ENCODE measurements at regions not wholly inside any gene's neighbourhood (a gene's known extent, or its start where the extent isn't known, plus 50 kb on each side); places are given as distances from the start of the nearest gene placed in this dataset.

GRCh38 chr18:75502286-75502685, 74.8 kb upstream of the SMIM21 start:
- DNase-seq (ENCODE audit: low read depth, low spot score), result no peak

- no peak for DNase-seq (ENCODE audit: low read depth, low spot score)
Observed at GRCh38 chr18:75500545-75500944, 73.0 kb upstream of the SMIM21 start.

GRCh38 chr18:75497576-75498235, 70.2 kb upstream of the SMIM21 start:
- no peak for DNase-seq (ENCODE audit: low read depth, low spot score)

GRCh38 chr18:75496151-75496550, 68.6 kb upstream of the SMIM21 start:
- DNase-seq (ENCODE audit: low read depth, low spot score), result no peak

- no peak for DNase-seq (ENCODE audit: low read depth, low spot score)
Observed at GRCh38 chr18:75492852-75493251, 65.3 kb upstream of the SMIM21 start.

GRCh38 chr18:75491361-75491760, 63.9 kb upstream of the SMIM21 start:
- DNase-seq (ENCODE audit: low read depth, low spot score), result no peak

GRCh38 chr18:75489493-75490190, 62.1 kb upstream of the SMIM21 start:
- DNase-seq (ENCODE audit: low read depth, low spot score), result no peak

- DNase-seq (ENCODE audit: low read depth, low spot score), result no peak
Observed at GRCh38 chr18:75483662-75484061, 56.2 kb upstream of the SMIM21 start.

- DNase-seq (ENCODE audit: low read depth, low spot score), result no peak
Observed at GRCh38 chr18:75482880-75483279, 55.4 kb upstream of the SMIM21 start.

GRCh38 chr18:75480487-75480886, 53.0 kb upstream of the SMIM21 start:
- DNase-seq (ENCODE audit: low read depth, low spot score), result no peak

- DNase-seq (ENCODE audit: low read depth, low spot score), result no peak
Observed at GRCh38 chr18:75478996-75479880, 51.7 kb upstream of the SMIM21 start.

- no peak for DNase-seq (ENCODE audit: low read depth, low spot score)
Observed at GRCh38 chr18:75477900-75478299, 50.4 kb upstream of the SMIM21 start.

Measured in iPS DF 19.7 (cell line).